ENCODE measurements at regions not wholly inside any gene's neighbourhood (a gene's known extent, or its start where the extent isn't known, plus 50 kb on each side); places are given as distances from the start of the nearest gene placed in this dataset.

DNA sequence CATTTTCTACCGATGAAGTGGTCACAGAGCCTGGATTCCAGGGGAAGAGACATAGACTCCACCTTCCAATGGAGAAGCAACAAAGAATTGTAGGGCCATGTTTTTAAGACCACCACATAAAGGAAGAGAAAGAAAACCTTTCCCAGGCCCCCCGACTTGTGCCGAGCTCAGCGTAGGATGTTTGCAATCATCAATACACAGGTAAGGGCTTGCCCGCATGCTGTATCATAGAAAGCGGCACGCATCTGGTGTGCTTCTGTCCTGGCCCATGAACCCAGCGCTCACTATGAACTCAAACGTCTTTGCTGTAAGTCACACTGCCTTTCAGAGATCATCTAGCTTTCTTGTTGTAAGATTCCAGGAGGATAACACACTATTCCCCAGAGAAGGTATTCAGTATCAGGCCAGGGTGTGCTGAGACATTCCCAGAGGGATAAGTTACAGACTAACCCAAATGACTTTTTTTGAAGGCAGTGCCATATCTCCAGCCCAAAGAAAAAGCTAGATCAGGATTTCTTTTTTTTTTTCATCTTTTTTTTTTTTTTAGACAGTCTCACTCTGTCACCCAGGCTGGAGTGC lies 79.5 kb upstream of the RPL38 start:
- Mint-ChIP-seq H3K36me3 (ENCODE audit: unreplicated experiment) (peaks cover 5% of the 10 kb centered on the region), H3K4me3 (ENCODE audit: unreplicated experiment) (no peak overlapping the region), H3K9me3 (ENCODE audit: unreplicated experiment) (peaks cover 8% of the 10 kb centered on the region), H3K27me3 (ENCODE audit: unreplicated experiment) (peaks cover 10% of the 10 kb centered on the region), H3K27ac (ENCODE audit: unreplicated experiment) (peak overlapping the region; percentile 40), H3K4me1 (ENCODE audit: low read depth, unreplicated experiment) (peaks cover 27% of the 10 kb centered on the region)
- TF ChIP-seq, protein P1, sequence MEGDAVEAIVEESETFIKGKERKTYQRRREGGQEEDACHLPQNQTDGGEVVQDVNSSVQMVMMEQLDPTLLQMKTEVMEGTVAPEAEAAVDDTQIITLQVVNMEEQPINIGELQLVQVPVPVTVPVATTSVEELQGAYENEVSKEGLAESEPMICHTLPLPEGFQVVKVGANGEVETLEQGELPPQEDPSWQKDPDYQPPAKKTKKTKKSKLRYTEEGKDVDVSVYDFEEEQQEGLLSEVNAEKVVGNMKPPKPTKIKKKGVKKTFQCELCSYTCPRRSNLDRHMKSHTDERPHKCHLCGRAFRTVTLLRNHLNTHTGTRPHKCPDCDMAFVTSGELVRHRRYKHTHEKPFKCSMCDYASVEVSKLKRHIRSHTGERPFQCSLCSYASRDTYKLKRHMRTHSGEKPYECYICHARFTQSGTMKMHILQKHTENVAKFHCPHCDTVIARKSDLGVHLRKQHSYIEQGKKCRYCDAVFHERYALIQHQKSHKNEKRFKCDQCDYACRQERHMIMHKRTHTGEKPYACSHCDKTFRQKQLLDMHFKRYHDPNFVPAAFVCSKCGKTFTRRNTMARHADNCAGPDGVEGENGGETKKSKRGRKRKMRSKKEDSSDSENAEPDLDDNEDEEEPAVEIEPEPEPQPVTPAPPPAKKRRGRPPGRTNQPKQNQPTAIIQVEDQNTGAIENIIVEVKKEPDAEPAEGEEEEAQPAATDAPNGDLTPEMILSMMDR (IDR thresholded peaks at IDR 0.05; ENCODE audit: partially characterized antibody, unreplicated experiment) = no peak
- DNase-seq = no peak

DNA sequence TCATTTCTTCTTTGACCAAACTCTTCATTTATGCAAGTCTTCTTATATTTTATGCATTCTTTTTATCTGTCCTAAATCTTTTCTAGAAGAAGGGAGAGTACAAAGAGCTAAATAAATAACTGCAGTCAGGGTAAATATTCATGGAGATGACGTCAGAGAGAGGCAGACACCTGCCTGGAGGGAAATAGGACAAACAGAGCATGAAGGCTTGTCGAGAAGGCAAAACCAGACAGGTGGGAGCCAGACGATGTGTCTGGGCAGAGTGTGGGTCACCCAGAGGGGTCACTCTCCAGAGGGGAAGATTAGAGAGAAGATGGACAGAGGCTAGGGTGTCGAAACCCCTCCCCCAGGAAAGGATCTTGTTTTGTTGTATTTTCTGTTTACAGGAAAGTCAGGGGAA lies 78.3 kb upstream of the RPL38 start:
- peak overlapping the region; percentile 81 for H3K27ac Mint-ChIP-seq (ENCODE audit: unreplicated experiment)
- H3K36me3 Mint-ChIP-seq (ENCODE audit: unreplicated experiment) = peaks cover 5% of the 10 kb centered on the region
- peaks cover 6% of the 10 kb centered on the region for H3K27me3 Mint-ChIP-seq (ENCODE audit: unreplicated experiment)
- TF ChIP-seq, protein P1 (IDR thresholded peaks at IDR 0.05; ENCODE audit: partially characterized antibody, unreplicated experiment) = no peak
- H3K9me3 Mint-ChIP-seq (ENCODE audit: unreplicated experiment) = peaks cover 8% of the 10 kb centered on the region
- peaks cover 26% of the 10 kb centered on the region for H3K4me1 Mint-ChIP-seq (ENCODE audit: low read depth, unreplicated experiment)
- DNase-seq = no peak
- no peak overlapping the region for H3K4me3 Mint-ChIP-seq (ENCODE audit: unreplicated experiment)

DNA sequence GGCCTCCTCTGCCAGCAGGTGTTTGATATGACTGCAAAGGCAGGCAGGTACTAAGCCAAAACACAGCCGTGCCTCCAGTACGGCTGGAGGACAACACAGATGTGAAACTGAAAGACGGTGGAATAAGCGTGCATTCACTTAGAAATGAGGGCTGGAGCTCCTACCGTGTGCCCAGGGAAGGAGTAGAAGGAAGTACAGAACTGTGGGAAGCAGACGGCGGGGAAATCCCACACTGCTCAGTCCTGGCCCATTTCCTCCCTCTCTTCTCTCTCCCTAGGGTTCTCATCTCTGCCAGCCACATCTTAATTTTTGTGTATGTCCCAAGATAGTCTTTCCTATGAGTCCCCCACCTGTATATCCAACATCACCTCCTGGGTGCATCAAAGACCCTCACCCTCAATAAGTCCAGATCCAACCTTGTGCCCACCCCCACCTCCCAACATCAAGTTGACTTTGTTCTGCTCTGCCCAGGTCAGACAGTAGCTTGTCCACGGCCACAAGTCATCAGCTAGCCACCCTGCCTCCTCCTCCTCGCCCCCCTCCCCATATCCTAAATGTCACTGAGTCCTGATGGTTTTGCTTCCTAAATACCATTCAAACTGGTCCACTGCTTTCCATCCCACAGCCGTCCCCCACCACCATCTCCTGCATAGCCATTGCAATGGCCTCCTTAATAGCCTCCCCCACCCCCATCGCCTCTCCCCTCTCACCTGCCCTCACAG lies 77.1 kb upstream of the RPL38 start:
- Mint-ChIP-seq H3K4me3 (ENCODE audit: unreplicated experiment) (no peak overlapping the region), H3K36me3 (ENCODE audit: unreplicated experiment) (peaks cover 5% of the 10 kb centered on the region), H3K4me1 (ENCODE audit: low read depth, unreplicated experiment) (peaks cover 26% of the 10 kb centered on the region), H3K9me3 (ENCODE audit: unreplicated experiment) (peaks cover 8% of the 10 kb centered on the region), H3K27me3 (ENCODE audit: unreplicated experiment) (peaks cover 5% of the 10 kb centered on the region), H3K27ac (ENCODE audit: unreplicated experiment) (no peak overlapping the region)
- TF ChIP-seq, protein P1 (IDR thresholded peaks at IDR 0.05; ENCODE audit: partially characterized antibody, unreplicated experiment) = no peak
- DNase-seq = no peak

- Mint-ChIP-seq H3K27ac (ENCODE audit: unreplicated experiment) (no peak overlapping the region), H3K4me3 (ENCODE audit: unreplicated experiment) (no peak overlapping the region), H3K9me3 (ENCODE audit: unreplicated experiment) (peaks cover 9% of the 10 kb centered on the region), H3K27me3 (ENCODE audit: unreplicated experiment) (peaks cover 3% of the 10 kb centered on the region), H3K36me3 (ENCODE audit: unreplicated experiment) (peaks cover 5% of the 10 kb centered on the region), H3K4me1 (ENCODE audit: low read depth, unreplicated experiment) (peaks cover 26% of the 10 kb centered on the region)
- DNase-seq = no peak
- TF ChIP-seq, protein P1 (IDR thresholded peaks at IDR 0.05; ENCODE audit: partially characterized antibody, unreplicated experiment) = no peak
Measured at GRCh38 chr17:74126959-74127358, 76.5 kb upstream of the RPL38 start.

Measured in glutamatergic neuron (in vitro differentiated cells).